HG03457 (cell line): ENCODE measurements at regions not wholly inside any gene's neighbourhood (a gene's known extent, or its start where the extent isn't known, plus 50 kb on each side); places are given as distances from the start of the nearest gene placed in this dataset.

ENCODE experiments used
- ATAC-seq: cut with Tn5 transposase; IDR thresholded peaks from one replicate; pipeline ENCODE4 v1.9.1; 2021; ENCODE audit warnings: moderate number of reproducible peaks; ENCODE audit not compliant: unreplicated experiment

GRCh38 chr10:125284875-125285597, 124.7 kb upstream of the CTBP2 start:
- no peak for ATAC-seq

DNA sequence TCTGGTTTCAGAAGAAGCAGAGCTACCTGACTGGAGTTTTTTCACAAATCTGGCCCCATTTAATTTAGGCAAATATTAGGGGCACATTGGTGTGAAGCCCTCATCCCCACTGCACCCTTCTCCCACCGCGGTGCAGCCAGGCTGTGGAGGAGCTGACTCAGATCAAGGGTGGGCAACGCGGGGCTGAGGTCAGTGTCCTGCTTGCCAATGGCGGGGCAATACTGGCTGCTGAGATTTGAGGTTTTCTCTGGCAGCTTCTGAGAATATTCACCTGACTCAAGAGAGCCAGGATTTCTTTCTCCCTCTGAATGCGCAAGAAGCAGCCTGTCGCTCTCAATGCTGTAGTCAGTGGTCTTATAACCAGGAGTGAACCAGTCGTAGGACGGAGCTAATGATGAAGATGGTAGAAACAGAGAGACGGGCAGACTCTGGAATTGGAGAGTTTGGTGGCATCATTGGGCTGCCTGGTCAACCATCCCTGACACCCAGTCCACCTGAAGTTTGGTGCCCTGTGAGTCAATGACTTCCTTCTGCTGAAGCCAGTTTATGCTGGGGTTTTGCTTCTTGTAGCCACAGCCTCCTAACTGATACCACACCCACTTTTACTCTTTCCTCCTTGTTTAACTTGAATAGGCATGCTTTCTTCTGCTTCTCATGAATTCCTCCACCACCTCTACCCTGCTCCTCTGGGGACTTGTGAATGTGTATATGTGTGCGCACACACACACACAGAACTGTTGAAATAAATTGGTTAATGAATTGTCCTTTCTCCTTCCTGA, 123.7 kb upstream of the CTBP2 start:
- ATAC-seq = no peak

GRCh38 chr10:125283191-125283835, 123.0 kb upstream of the CTBP2 start:
- ATAC-seq = no peak

GRCh38 chr10:125281091-125281490, 120.7 kb upstream of the CTBP2 start:
- ATAC-seq = no peak

GRCh38 chr10:125276133-125276532, 115.8 kb upstream of the CTBP2 start:
- ATAC-seq = no peak

DNA sequence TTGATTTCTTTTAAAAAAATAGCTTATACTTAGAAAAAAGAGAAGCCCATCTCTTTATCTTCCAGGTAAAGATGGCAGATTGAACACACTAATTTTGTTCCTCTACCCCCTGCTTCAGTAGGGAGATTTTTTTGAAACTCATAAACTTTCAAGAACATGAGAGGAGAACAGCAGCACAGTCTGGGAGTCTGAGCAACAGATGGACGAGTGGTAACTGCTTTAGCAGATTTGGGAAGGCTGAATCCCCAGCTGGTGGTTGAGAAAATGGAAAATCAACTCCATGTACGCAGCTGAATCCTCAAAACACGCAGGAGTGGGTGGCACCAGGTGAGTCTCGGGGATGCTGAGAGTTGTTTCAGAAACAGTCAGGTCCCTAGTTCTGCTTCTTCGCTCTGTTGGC, 114.6 kb upstream of the CTBP2 start:
- ATAC-seq = no peak

DNA sequence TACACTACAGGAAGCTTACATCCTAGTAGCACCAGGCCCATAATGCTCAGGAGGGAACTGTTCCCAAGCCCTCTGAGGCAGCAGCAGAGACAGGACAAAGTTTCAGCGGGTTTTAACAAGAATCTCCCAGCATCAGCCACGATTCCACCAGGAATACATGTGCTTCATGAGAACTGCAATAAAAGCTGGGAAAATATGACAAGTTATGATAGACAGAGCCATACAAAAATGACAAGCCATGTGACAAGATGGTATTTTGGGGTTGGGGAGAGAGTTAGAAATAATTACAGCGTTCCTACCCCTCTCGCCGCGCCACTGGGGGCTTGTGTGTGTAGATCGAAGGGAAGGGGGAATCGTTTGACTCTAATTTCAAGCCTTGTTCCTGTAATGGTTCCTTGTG, 112.7 kb upstream of the CTBP2 start:
- ATAC-seq = no peak

- ATAC-seq = no peak
These were observed 109.4 kb upstream of the CTBP2 start for GRCh38 chr10:125269716-125270115.

DNA sequence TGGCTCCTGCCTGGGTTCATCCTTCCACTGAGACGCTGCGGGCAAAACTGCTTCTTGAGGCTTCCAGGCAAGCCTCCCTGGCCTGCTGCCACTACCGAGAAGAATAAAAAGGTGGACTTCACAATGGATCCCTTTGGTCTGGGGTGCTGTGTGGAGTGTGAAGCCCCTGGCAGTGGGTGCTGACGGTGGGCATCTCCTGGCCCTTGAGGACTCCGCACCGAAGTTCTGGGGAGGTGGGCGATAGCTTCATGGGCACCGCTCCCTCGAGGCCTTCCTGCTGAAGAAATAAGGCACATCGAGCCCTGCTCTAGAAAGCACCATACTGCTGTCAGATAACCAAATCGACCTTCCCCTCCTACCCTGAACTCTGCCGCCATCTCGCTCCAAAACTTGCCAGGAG, 106.6 kb upstream of the CTBP2 start:
- no peak for ATAC-seq

- ATAC-seq = no peak
These were observed 106.2 kb upstream of the CTBP2 start for GRCh38 chr10:125266541-125266940.

DNA sequence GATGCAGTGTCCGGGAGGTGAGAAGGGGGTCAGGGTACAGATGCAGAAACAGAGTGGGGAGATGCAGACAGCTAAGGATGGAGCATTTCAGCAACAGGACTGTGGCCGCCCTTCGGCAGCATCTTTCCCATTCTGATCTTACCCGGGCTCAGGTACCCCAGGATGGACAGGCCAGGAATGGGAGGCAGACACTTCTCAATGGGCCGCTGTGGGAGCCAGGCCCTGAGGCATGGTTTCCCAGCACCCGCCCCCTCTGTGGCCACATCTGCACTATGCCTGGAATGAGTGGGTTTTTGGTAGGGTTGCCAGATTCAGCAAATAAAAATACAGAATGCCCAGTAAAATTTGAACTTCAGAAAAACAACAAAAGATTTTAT, 105.2 kb upstream of the CTBP2 start:
- ATAC-seq = no peak

DNA sequence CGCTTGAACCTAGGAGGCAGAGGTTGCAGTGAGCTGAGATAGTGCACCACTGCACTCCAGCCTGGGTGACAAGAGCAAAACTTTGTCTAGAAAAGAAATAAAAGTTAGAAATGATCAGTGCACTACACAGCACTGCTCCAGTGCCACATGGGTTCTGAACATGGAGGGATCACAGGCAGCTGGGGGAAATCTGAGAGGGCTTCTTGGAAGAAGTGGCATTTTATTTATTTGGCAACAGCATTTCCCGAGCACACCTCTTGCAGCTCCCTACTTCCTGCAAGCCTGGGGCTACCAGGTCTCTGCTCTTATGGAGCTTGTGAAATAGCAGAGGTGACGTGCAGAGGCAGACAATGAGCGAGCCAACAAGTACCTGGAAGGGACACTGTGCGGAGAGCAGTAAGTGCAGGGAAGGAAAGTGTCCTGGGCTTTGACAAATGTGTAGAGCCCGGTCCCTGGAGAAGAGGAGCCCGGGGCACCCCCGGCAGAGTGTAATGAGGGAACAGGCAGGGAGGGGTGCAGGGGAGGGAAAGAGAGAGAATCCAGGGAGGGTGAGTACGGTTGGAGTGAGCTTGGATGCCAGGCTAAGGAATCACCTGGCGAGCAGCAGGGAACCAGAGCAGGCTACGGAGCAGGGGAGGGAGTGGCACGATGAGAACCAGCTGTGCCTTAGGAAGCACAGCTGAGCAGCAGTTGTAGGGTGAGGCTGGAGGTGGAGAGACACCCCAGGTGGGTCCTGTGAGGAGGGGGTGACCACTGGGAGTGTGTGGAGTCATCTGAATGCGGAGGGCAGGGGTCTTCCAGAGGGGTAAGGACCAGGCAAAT, 104.6 kb upstream of the CTBP2 start:
- ATAC-seq = no peak

- ATAC-seq = no peak
These were observed 103.7 kb upstream of the CTBP2 start for GRCh38 chr10:125264091-125264490.

- ATAC-seq = no peak
These were observed 103.2 kb upstream of the CTBP2 start for GRCh38 chr10:125263551-125263950.

- ATAC-seq = no peak
These were observed 102.6 kb upstream of the CTBP2 start for GRCh38 chr10:125262920-125263319.

GRCh38 chr10:125262409-125262808, 102.0 kb upstream of the CTBP2 start:
- ATAC-seq = no peak

- no peak for ATAC-seq
These were observed 101.3 kb upstream of the CTBP2 start for GRCh38 chr10:125261491-125262186.

DNA sequence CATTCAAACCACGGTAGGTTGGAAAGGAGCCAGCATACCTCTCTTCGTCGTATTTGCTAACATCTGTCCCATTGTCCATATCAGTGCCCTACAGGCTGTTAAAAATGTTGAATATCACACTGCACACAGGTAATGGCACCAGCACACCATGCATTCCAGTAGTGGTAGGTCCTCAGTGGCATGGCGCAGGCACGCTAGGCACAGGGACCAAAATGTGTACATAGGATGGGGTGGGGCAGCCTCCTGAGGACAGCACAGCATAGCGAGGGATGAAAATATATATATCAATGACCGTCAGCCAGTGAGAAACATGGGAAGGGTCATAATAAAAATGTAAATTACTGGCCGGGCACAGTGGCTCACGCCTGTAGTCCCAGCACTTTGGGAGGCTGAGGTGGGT, 99.9 kb upstream of the CTBP2 start:
- no peak for ATAC-seq

- no peak for ATAC-seq
These were observed 99.3 kb upstream of the CTBP2 start for GRCh38 chr10:125259651-125260050.

- ATAC-seq = no peak
These were observed 98.3 kb upstream of the CTBP2 start for GRCh38 chr10:125258676-125259075.
